NCI-H2107 treated with DMSO at 0.1 percent for 48 hours (cell line): ENCODE measurements at regions not wholly inside any gene's neighbourhood (a gene's known extent, or its start where the extent isn't known, plus 50 kb on each side); places are given as distances from the start of the nearest gene placed in this dataset.
"Not testable (repeated sequence)": the region's sequence is repeated elsewhere in the genome, so short reads cannot be mapped to it uniquely, and the experiment has no call there.

Experiments used
- DNase-seq: peaks from one replicate; lab custom pipeline; 2025; ENCODE audit not compliant: unreplicated experiment; lab: John Stamatoyannopoulos, UW

- no peak for DNase-seq
These were observed 79.0 kb upstream of the CDH7 start for GRCh38 chr18:65671621-65672415.

GRCh38 chr18:65670145-65670544 lies 80.7 kb upstream of the CDH7 start:
- DNase-seq = not testable (repeated sequence)

GRCh38 chr18:65661391-65661790 lies 89.4 kb upstream of the CDH7 start:
- no peak for DNase-seq

- DNase-seq = no peak
These were observed 90.9 kb upstream of the CDH7 start for GRCh38 chr18:65659912-65660311.

- no peak for DNase-seq
These were observed 91.5 kb upstream of the CDH7 start for GRCh38 chr18:65659312-65659711.

GRCh38 chr18:65651192-65651591 lies 99.6 kb upstream of the CDH7 start:
- no peak for DNase-seq

GRCh38 chr18:65632236-65632635 lies 118.6 kb upstream of the CDH7 start:
- no peak for DNase-seq

GRCh38 chr18:65631766-65632165 lies 119.0 kb upstream of the CDH7 start:
- DNase-seq = no peak

- DNase-seq = no peak
These were observed 122.4 kb upstream of the CDH7 start for GRCh38 chr18:65628390-65628789.

- DNase-seq = no peak
These were observed 127.1 kb upstream of the CDH7 start for GRCh38 chr18:65623676-65624075.

GRCh38 chr18:65622436-65622835 lies 128.4 kb upstream of the CDH7 start:
- no peak for DNase-seq

- DNase-seq = no peak
These were observed 130.6 kb upstream of the CDH7 start for GRCh38 chr18:65620076-65620696.

- no peak for DNase-seq
These were observed 139.9 kb upstream of the CDH7 start for GRCh38 chr18:65610939-65611338.

- DNase-seq = no peak
These were observed 142.3 kb upstream of the CDH7 start for GRCh38 chr18:65608471-65608870.

GRCh38 chr18:65607161-65607560 lies 143.7 kb upstream of the CDH7 start:
- no peak for DNase-seq

GRCh38 chr18:65606551-65607130 lies 144.2 kb upstream of the CDH7 start:
- no peak for DNase-seq

- DNase-seq = not testable (repeated sequence)
These were observed 145.5 kb upstream of the CDH7 start for GRCh38 chr18:65605352-65605751.

- DNase-seq = no peak
These were observed 149.0 kb upstream of the CDH7 start for GRCh38 chr18:65601775-65602174.

- DNase-seq = no peak
These were observed 158.4 kb upstream of the CDH7 start for GRCh38 chr18:65592435-65592834.

- no peak for DNase-seq
These were observed 163.3 kb upstream of the CDH7 start for GRCh38 chr18:65587491-65587890.

- DNase-seq = not testable (repeated sequence)
These were observed 168.7 kb upstream of the CDH7 start for GRCh38 chr18:65582094-65582493.

- DNase-seq = no peak
These were observed 181.9 kb upstream of the CDH7 start for GRCh38 chr18:65568866-65569265.
